Kidney (tissue), 13 donors: ENCODE measurements at regions not wholly inside any gene's neighbourhood (a gene's known extent, or its start where the extent isn't known, plus 50 kb on each side); places are given as distances from the start of the nearest gene placed in this dataset.

ENCODE experiments used
- DNase-seq, 5 donors: peaks; one replicate each; pipeline ENCODE4 v3.0.0-alpha.2; 2013 to 2020
- FAIRE-seq: peaks from 2 replicates; lab custom pipeline; 2012; peaks lifted over from hg19 to GRCh38; lab: Jason Lieb, UNC
- H3K27ac ChIP-seq, 2 donors: one replicate each; pipeline ENCODE4 v1.7.0; 2013; ENCODE audit warnings: low read depth in 2 of 2, low read length in 2 of 2, inconsistent platforms in 1 of 2
- H3K27me3 ChIP-seq: one replicate; pipeline ENCODE4 v1.7.1; 2013; ENCODE audit warnings: low read length, inconsistent platforms; ENCODE audit not compliant: control insufficient read depth, insufficient read depth
- H3K36me3 ChIP-seq, 3 donors: one replicate each; pipeline versions ENCODE4 v1.7.0 to v1.7.1; 2013; ENCODE audit warnings: low read length in 3 of 3, control low read depth in 1 of 3, inconsistent platforms in 1 of 3; ENCODE audit not compliant: insufficient read depth in 3 of 3, control insufficient read depth in 2 of 3
- H3K4me1 ChIP-seq, 3 donors: one replicate each; pipeline versions ENCODE4 v1.7.0 to v1.7.1; 2013; ENCODE audit warnings: low read length in 3 of 3, inconsistent platforms in 1 of 3, low read depth in 1 of 3; ENCODE audit not compliant: control insufficient read depth in 2 of 3, insufficient read depth in 2 of 3
- H3K4me3 ChIP-seq, 3 donors: one replicate each; pipeline versions ENCODE4 v1.7.0 to v1.8.1; 2013; ENCODE audit warnings: low read length in 3 of 3, control low read depth in 1 of 3, inconsistent platforms in 1 of 3
- H3K9ac ChIP-seq, 3 donors: one replicate each; pipeline versions ENCODE4 v1.7.0 to v1.7.1; 2013; ENCODE audit warnings: low read length in 3 of 3, control low read depth in 1 of 3, inconsistent platforms in 1 of 3
- H3K9me3 ChIP-seq, 3 donors: one replicate each; pipeline versions ENCODE4 v1.7.0 to v1.7.1; 2013; ENCODE audit warnings: low read length in 3 of 3, control low read depth in 1 of 3, inconsistent platforms in 1 of 3; ENCODE audit not compliant: control insufficient read depth in 2 of 3, insufficient read depth in 1 of 3
- intact Hi-C: fragments of 100-400 bp; cut with DNase I; formaldehyde crosslinking; loops from one replicate; pipeline ENCODE4 v1.11.1; 2022
- TF ChIP-seq, protein P1 (sequence below): IDR thresholded peaks from 3 replicates; pipeline ENCODE4 v1.5.1; 2012; ENCODE audit warnings: mild to moderate bottlenecking, moderate library complexity, borderline replicate concordance; ENCODE audit not compliant: insufficient read depth; ENCODE audit errors: extremely low read depth
- donor health status: control.
- donor health status: control.
- donor health status: control.
- donor health status: control.
- donor health status: control.
- donor health status: DM: yes; HTN: yes; CAD: no.
- donor health status: Normal renal cell carcinoma (clear cell type).

DNA sequence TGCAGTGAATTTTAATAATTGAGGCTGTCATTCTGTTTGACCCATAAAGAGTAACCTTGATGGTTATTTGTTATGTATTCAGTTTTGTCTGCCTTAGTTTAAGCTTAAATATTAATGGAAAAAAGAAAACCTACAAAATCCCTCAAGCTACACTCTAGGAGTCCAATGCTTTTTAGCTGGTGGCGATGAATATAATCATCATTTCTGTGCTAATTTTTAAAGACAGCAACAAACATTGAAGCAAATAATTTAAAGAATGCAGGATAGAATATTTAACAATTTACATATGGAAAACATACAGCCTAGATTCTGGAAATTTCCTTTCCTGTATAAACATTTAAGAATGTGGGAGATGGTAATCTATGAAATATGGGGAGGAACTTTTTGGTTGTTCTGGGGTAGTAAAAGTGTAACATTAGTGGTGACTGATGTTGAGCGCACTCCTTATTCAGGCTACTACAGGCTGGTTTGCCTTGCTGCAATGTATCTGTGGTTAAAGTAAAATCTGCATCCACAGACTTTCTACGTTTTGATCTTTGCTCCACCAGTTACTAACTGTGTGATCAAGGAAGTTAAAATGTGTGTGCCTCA, 287.9 kb upstream of the DEFB112 start:
- Histone ChIP-seq H3K9ac (no peak overlapping the region), H3K4me1 (no peaks in the 10 kb centered on the region), H3K36me3 (no peaks in the 10 kb centered on the region), H3K27ac (no peak overlapping the region), H3K27me3 (no peaks in the 10 kb centered on the region), H3K4me3 (no peak overlapping the region), H3K9me3 (no peaks in the 10 kb centered on the region)
- no peak for FAIRE-seq
- intact Hi-C loops, result no loop called here
- DNase-seq, result no peak
- TF ChIP-seq, protein P1, sequence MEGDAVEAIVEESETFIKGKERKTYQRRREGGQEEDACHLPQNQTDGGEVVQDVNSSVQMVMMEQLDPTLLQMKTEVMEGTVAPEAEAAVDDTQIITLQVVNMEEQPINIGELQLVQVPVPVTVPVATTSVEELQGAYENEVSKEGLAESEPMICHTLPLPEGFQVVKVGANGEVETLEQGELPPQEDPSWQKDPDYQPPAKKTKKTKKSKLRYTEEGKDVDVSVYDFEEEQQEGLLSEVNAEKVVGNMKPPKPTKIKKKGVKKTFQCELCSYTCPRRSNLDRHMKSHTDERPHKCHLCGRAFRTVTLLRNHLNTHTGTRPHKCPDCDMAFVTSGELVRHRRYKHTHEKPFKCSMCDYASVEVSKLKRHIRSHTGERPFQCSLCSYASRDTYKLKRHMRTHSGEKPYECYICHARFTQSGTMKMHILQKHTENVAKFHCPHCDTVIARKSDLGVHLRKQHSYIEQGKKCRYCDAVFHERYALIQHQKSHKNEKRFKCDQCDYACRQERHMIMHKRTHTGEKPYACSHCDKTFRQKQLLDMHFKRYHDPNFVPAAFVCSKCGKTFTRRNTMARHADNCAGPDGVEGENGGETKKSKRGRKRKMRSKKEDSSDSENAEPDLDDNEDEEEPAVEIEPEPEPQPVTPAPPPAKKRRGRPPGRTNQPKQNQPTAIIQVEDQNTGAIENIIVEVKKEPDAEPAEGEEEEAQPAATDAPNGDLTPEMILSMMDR, result no peak

DNA sequence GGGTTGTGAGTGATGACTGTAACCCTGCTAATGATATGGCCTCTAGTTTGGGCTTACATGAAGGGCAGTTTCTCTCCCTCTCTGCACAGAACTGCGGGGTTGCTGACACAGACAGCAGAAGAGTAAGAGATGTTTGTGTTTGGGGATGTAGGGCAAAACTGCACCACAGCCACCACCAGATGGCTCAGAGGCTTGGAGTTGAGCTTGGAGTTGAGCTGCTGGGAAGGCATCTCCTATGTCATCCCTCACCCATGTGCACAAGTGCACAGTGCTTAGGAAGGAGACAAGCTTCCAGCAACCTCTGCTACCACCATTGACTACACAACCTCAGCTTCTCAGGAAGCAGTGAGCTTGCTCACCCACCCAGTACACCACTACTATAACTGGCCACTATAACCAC, 303.9 kb upstream of the DEFB112 start:
- H3K4me1 ChIP-seq, result no peaks in the 10 kb centered on the region
- no peak overlapping the region for H3K4me3 ChIP-seq
- no peak overlapping the region for H3K9ac ChIP-seq
- H3K27ac ChIP-seq, result no peak overlapping the region
- intact Hi-C loops, result no loop called here
- H3K36me3 ChIP-seq, result no peaks in the 10 kb centered on the region
- TF ChIP-seq, protein P1, result no peak
- no peak for DNase-seq
- H3K27me3 ChIP-seq, result no peaks in the 10 kb centered on the region
- no peak for FAIRE-seq
- no peaks in the 10 kb centered on the region for H3K9me3 ChIP-seq

DNA sequence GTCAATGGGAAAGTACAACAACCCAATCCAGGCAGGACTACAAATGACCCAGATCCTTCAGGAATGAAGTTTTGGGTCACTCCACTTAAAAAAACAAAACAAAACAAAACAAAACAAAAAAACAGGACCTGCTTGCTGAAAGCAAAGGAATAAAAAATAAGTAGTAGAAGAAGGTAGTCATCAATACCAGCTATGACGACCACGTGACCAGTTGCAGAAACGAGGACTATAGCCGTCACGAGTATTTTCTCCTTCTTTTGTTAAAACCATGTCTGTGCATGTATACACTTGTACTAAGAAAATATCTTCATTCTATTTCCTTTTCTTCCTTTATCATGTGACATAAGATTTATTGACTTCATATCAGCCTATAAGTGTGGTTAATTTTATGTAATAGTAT, 308.4 kb upstream of the DEFB112 start:
- Histone ChIP-seq H3K9me3 (no peaks in the 10 kb centered on the region), H3K36me3 (no peaks in the 10 kb centered on the region), H3K9ac (no peak overlapping the region), H3K27ac (no peak overlapping the region), H3K4me3 (no peak overlapping the region), H3K27me3 (no peaks in the 10 kb centered on the region), H3K4me1 (no peaks in the 10 kb centered on the region)
- FAIRE-seq, result no peak
- intact Hi-C loops, result no loop called here
- DNase-seq, result no peak
- TF ChIP-seq, protein P1, result no peak
